Endometrial microvascular endothelial cells (primary cell): ENCODE measurements at regions not wholly inside any gene's neighbourhood (a gene's known extent, or its start where the extent isn't known, plus 50 kb on each side); places are given as distances from the start of the nearest gene placed in this dataset.

Experiments used
- in situ Hi-C: cut with HindIII; loops from 2 replicates; pipeline ENCODE4 v1.10.0; 2017; ENCODE audit warnings: low sequenced_read_pairs, low pct_unique_long_range_greater_than_20kb; ENCODE audit errors: inconsistent ontology term

DNA sequence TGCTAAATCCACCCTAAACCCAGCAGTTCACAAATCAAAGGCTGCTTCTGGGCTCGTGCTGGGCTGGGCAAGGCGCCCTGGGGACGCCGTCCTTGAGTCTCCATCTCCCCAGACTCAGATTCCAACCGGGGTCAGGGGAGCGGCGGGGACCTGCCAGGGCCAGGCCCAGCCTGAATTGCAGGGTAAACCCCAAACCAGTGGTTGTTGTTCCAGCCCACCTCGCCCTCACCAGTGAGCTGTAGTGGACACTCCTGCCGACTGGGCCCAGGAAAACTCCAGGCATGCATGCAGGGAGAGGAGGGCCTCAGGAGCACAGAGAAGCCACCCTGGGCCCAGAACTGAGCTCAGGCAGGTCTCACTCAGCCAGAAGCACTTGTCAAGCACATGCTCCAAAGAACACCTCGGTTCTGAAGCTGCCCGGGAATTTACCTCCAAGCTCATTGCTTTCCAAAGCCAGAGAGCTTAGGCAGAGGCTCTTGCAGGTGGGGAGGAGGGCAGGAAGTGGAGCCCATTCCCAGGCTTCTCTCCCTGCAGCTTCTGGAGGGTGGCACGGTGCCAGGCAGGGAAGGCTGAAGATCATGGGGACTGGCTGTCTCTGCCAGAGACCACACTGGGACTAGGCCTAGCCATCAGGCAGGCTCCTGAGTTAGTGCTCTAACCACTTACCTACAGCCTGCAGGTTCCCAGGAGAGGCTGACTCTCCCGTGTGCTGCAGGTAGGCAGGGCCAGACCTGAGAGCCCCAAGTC lies 437.0 kb downstream of the MATN1 start:
- in situ Hi-C loops: no loop called here

DNA sequence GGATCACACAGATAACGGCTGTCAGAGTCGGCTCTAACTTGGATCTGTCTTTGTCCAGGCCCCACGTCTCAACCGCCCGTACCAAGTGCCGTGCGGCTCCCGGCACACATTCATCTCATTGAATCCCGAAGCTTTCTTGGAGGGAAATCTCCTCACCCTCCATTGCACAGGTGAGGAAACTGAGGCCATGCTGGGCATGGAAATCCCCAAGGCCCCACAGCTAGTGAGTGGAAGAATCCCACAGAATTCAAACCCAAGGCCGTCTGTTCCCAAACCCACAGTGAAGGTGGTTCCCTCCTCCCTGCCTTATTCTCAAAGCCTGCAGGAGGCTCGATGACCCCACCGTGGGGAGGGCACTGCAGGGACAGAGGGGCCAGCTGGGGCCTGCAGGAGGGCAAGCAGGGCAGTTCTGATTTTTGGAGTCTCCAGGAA lies 437.9 kb downstream of the MATN1 start:
- in situ Hi-C loops: no loop called here

DNA sequence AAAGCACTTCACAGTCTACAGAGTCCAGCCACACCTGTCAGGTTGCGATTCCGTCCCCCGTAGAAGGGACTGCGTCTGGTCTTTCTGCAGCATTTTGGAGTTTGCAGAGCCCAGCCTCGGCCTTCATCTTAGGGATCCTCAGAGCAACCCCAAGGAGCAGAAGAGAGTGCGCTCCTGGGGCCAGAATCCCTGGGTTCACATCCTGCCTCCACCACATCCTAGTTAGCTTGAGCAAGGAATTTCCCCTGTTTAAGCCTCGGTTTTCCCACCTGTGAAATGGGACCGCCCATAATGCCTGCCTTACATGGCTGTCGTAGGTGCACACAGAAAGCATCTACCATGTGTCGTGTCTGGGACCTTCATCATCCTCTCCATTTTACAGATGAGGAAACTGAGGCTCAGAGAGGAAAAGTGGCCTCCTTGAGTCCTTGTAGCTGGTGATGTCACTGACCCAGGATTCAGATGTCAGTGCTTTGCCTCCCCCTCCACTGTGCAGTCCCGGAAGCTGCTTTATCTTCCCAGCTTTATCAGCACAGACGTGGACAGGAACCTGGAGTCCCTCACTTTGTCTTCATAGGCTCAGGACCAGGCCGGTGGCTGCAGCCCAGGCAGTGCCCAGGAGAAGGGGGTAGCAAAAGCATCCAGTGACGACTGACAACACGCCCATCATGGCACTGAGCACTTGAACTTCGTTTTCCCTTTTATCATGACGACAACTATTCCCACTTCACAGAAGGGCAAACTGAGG lies 438.5 kb downstream of the MATN1 start:
- in situ Hi-C loops: no loop called here

DNA sequence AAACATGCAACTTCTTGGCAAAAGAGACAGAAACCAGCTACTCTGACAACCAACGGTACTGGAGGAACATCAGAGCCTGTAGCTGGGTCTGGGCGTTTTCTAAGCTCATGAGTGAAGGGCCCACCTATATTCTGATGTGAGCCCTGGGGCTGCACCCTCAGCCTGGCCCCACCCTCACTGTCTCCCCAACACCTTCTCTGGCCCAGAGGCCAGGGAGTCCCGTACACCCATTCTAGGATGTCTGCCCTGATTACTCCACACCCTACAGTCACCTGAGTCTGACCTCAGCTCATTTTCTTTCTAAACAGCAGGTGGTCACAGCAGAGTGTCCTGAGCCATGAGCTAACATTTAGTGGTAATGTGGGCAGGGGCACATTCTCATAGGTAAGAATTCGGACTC lies 439.2 kb downstream of the MATN1 start:
- in situ Hi-C loops: no loop called here

DNA sequence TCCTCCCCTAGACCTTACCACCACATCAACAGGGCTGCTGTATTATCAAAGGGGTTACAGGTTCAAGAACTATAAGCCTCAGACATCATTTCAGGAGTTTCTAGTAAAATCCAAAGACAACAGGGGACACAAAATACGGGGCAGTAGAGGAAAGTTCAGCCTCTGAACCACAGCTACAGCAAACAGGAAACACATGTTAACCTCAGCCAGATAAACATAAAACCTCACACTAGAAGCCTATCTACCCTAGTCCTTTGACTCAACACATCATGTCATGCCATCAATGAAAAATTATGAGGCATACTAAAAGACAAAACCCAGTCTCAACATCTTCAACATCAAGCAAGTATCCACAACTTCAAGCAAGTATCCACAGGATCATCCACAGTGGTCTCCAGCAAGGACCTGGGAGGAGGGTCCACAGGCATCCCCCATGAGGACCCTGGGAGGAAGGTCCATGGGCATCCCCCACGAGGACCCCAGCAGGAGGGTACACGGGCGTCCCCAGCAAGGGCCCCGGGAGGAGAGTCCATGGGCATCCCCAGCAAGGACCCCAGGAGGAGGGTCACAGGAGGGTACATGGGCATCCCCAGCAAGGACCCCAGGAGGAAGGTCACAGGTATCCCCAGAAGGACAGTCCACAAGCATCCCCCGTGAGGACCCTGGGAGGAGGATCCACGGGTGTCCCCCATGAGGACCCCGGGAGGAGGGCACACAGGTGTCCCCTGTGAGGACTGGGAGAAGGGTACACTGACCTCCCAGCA lies 440.0 kb downstream of the MATN1 start:
- in situ Hi-C loops: no loop called here

DNA sequence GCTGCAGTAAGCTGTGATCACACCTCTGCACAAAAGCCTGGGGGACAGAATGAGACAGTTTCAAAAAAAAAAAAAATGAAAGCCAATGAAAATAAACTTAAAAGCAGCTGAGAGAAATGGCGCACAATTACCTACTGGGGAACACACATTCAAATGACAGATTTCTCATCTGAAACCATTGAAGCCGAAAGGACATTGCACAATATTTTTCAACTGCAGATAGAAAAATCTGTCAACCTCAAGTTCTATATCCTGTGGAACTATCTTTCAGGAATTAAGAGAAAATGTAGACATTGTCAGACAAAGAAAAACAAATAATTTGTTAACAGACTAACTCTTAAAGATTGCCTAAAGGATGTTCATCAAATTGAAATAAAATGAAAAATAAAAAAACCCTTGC lies 442.8 kb downstream of the MATN1 start:
- in situ Hi-C loops: no loop called here

DNA sequence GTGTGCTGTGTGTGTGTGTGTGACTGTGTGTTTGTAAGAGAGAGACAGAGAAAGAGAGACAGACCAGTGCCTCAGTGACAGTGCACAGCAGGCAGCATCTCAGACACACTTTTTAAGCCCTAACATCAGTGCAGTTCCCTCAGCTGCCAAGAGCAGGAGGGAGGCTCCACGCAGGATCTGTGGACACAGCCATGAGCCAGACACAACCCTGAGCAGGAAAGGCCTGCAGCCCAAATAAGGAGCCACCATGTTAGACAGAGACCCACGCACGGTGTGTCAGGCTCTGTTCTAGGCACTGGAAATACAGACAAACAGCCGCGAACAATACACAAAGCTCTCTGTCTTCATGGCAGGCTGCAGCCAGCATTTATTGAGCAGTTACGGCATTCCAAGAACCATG lies 445.5 kb downstream of the MATN1 start:
- in situ Hi-C loops: no loop called here

DNA sequence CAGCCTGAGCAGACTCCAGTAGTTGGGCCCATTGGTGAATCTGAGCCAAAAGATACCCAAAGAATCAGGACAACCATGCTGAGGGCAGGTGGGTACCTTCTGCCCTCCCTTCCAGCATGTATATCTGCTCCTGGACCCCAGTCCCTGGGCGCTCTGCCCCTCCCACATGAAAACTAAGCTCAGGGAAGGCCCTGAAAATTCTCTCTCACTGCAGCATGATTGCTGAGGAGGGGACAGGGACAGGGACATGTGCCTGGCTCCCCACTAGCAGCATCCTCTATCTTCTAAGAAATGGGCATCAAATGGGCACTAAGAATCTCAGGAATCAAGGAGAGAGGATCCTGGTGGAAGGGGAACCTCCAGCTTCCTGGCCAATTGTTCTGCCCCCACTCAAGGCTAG lies 446.0 kb downstream of the MATN1 start:
- in situ Hi-C loops: no loop called here

DNA sequence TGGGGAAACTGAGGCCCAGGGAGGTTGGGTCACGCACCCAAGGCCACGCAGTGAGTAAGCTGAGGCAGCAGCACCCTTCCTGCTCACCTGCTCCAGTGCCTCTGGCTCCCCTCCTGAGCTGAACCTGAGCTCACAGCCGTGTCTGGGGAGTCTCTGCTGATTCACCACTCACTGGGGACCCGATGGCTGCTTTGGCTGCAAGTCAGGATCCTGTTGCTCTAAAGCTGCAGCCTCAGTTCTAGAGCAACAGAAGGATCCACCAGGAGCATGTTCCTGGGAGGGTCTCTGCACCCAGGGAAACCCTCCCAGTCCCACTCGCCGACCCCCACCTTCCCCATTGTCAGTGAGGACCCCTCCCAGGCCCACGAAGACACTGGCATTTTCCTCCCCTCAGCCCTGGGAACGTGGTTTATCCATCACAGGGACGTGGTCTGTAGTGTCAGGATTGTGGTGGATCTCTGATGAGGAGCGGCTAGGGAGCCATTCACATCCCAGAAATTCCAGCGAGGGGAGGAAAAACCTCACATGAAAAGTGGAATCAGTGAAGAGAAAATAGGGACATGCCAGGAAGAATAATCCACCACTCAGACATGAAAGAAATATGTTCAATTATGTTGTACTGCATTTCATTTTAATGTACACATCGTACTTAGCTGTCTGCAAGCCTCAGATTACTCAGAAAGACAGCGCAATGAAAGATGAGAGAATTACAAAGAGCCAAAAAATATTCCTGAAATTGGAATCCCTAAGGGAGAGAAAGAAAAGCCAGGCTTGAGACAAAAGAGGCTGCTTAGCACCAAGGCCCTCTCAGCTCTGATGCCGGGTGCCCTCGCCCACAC lies 447.2 kb downstream of the MATN1 start:
- in situ Hi-C loops: no loop called here

DNA sequence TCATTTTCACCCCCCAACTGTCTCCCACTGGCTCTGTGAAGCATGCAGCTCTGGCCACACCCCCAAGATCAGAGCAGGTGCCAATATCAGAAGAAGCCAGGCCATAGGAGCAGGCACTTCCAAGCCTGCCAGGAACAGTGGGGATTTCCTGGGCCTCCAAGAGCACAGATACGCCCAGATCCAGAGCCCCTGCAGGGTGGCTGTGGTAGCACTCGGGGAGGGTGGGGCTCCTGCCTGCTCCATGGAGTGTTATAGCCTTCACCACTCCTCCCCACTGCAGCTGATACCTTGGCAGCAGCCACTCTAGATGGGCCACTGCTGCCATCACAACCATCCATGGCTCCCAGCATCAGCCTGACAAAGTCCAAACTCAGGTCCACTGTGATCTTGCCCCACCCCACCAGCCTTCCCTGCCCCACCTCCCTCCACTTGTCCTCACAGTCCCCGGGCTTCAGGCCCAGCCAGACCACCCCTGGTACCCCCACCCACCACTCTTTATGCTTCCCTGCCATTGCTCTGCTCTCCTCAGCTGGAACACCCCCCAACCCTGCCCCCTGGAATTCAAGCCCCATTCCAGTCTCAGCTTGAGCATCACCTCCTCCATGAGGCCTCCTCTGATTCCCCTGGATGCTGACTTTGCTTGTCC lies 448.3 kb downstream of the MATN1 start:
- in situ Hi-C loops: no loop called here

DNA sequence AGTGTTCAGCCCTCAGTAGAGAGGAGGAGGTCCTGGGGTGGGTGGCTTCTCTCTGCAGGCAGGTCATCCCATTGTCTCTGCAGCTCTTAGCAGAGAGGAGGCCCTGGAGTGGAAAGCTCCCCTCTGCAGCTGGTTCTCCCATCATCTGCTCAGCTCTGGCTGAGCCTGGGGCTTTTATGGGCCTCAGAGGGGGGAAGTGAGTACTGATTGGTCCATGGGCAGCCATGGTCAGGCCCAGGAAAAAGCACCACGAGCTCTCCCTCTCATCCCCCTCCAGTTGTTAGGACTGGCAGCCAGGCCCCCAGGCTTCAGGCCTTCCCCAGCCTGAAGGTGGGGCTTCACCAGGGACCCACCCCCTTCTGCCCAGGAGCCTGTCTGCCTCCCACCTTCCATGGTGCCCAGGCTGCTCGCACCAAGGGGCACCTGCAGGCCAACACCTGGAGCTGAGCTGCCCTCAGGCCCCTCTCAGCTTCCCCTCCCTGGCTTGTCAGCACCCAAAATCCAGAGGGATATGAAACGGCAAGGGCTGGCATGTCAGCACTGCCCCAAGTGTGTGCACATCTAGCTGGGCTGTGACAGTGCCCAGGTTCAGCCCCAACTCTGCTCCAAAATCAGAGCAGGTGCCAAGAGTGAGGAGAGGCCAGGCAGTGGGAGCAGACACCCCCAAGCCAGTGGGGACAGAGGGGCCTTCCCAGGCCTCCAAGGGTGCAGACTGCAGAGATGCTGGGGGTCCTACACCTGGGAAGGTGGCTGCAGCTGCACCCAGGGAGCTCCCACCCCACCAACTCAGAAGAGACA lies 449.0 kb downstream of the MATN1 start:
- in situ Hi-C loops: no loop called here

DNA sequence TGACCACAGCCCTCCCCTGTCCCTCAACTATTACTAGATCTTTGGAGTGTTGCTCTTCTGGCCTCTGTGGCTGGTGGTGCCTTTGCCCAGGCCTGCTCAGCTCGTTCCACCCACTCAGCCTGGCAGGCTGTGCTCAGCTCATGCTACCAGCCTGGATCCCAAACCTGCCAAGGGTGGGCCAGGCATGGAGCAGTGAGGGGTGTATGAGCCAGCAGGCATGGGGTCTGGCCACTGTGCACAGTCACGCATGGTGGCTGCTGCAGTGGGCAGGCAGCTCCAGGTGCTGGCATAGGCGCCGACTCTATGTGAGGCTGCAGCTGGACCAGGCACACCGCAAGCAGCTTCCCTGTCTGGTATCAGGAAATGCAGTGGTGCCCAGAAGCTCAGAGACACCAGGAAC lies 449.9 kb downstream of the MATN1 start:
- in situ Hi-C loops: no loop called here

DNA sequence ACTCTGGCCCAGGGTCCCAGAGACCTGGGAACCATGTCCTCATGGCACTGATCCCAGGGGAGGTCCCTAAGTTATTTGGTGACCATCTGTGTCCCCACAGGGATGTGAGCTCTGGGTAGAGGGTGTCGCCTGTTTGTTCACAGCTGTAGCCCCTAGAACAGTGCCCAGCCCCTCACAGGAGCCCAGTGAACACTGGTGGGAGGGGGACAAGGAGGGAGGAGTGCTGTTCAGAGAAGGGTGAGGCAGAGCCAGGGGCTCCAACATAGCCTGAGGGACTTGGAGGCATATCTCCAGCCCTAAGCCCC lies 450.4 kb downstream of the MATN1 start:
- in situ Hi-C loops: no loop called here

DNA sequence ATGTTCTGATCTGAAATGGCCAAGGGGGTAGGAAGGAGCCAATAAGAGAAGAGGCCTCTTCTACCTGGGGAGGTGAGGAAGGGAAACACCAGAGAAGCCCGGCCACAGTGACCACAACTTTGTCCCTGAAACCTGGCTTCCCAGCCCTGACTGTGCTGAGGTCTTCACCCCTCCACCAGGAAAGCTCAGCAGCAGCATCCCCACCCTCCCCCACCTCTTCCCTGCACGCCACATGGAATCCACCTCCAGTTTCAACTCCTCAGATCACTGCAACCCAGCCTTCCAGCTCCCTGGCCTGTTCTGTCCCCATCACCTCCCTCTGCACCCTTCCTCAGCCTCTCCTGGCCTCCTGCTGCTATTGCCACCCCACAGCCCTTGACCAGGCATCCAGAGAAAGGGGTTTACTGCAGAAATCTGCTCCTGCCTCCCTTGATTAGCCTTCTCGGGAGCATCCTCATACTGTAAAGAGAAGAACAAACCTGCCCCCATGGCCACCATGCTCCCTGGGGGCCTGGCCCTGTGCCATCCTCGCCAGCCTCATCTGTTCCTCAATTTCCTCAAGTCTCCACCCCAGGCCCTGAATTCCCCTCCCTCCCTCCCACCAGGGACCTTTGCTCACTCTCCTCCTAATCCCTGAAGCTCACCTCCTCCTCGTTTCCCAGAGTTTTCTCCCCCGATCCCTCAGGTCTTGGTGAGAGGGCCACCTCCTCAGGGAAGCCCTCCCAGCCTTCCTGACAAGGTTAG lies 450.9 kb downstream of the MATN1 start:
- in situ Hi-C loops: no loop called here

DNA sequence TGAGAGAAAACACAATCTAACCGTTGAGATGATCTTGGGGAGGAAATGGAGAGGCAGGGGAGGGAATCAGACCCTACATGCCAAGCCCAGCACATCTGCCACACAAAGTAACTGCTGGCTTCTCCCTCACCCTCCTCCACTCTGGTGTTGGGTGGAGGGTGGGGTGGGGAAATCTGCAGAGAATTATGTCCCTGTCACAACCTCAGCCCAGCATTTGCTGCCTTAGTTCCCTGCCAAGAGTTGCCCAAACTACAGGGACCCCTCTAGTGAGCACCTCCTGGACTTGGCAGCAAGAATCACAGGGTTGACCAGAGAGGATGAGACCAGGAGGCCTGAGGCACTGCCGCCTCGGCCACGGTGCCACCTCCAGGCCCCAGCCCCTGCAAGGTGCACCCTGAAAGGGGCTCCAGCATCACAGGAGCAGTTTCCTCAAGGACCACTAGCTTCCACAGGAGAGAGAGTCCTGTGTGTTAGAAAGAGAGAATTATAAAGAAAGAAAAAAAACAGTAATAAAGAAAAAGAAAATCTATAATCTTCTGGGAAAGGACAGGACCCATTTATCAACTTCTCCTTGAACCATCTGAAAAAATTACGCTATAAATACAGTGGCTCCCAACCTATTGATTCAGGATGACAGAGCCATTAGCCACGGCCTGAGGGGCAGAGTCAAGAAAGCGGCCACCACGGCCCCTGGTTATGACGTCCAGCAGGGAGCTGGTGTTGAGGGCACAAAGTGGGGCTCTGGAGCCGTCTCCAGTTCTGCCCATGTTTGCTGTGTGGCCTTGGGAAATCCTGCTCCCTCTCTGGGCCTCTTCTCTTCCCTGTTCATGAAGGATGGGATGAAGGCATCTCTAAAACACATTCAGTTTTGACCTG lies 451.7 kb downstream of the MATN1 start:
- in situ Hi-C loops: no loop called here

DNA sequence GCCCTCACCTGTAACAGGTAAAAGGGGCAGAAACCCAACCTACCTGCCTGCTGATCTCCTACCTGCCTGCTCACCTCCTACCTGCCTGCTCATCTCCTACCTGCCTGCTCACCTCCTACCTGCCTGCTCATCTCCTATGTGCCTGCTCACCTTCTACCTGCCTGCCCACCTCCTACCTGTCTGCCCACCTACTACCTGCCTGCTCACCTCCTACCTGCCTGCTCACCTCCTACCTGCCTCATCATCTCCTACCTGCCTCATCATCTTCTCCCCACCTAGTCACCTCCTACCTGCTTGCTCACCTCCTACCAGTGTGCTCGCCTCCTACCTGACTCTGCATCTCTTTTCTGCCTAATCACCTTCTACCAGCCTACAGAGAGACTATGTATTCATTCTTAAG lies 452.9 kb downstream of the MATN1 start:
- in situ Hi-C loops: no loop called here
